ENCODE measurements at regions not wholly inside any gene's neighbourhood (a gene's known extent, or its start where the extent isn't known, plus 50 kb on each side); places are given as distances from the start of the nearest gene placed in this dataset.

DNA sequence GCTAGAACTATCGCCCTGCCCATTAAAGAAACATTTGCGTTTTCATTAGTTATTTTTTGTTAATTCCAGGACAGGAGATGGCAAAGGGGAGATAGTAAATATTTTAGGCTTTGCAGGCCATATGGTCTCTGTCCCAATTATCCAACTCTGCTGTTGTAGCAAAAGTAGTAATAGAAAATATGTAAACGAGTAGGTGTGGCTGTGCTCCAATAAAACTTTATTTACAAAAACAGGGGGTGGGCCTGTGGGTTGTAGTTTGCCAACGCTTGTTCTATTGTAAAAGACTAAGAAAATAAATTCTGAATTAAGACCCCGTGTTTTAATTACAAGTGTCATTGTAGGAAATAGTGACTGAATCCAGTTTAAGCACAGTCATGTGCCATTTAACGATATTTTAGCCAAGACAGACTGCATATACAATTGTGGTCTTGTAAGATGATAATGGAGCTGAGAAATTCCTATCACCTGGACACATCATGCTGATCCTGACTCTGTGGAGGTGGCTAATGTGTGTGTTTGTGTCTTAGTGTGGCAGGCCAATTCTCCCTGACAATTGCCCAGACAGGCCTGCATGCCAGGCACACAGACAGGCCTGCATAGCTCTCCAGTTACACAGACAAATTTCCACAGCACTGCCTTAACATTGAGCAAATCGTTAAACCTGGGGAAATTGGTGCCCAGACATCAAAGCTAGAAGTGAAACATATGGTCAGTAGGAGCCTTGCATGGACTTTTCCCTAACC lies 76.4 kb downstream of the SKA1 start:
- TF ChIP-seq, protein P1, sequence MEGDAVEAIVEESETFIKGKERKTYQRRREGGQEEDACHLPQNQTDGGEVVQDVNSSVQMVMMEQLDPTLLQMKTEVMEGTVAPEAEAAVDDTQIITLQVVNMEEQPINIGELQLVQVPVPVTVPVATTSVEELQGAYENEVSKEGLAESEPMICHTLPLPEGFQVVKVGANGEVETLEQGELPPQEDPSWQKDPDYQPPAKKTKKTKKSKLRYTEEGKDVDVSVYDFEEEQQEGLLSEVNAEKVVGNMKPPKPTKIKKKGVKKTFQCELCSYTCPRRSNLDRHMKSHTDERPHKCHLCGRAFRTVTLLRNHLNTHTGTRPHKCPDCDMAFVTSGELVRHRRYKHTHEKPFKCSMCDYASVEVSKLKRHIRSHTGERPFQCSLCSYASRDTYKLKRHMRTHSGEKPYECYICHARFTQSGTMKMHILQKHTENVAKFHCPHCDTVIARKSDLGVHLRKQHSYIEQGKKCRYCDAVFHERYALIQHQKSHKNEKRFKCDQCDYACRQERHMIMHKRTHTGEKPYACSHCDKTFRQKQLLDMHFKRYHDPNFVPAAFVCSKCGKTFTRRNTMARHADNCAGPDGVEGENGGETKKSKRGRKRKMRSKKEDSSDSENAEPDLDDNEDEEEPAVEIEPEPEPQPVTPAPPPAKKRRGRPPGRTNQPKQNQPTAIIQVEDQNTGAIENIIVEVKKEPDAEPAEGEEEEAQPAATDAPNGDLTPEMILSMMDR (IDR thresholded peaks at IDR 0.05) = no peak
- no peak for TF ChIP-seq POLR2A (IDR thresholded peaks at IDR 0.05)

Measured in esophagus squamous epithelium (tissue), 4 donors.